ENCODE measurements at regions not wholly inside any gene's neighbourhood (a gene's known extent, or its start where the extent isn't known, plus 50 kb on each side); places are given as distances from the start of the nearest gene placed in this dataset.
"Not testable (repeated sequence)": the region's sequence is repeated elsewhere in the genome, so short reads cannot be mapped to it uniquely, and the experiment has no call there.

DNA sequence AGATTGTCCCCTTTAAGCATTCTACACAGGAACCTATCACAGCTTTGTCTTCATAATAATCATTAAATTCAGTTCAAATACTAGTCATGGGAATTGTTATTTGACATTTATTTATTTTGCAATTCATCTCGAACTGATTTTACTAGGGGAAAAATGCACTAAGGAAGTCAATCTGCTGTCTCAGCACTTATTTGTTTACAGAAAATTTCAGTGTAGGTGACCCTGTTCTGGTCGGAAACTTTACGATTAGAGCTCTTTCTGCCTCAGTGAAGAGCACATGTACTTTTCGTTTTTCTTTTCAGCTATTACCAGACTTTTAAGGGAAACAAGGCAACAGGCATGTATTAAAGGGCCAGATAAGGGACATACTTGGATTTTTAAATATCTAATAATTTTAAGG lies 1405.7 kb upstream of the ZEB2 start:
- DNase-seq, result no peak

DNA sequence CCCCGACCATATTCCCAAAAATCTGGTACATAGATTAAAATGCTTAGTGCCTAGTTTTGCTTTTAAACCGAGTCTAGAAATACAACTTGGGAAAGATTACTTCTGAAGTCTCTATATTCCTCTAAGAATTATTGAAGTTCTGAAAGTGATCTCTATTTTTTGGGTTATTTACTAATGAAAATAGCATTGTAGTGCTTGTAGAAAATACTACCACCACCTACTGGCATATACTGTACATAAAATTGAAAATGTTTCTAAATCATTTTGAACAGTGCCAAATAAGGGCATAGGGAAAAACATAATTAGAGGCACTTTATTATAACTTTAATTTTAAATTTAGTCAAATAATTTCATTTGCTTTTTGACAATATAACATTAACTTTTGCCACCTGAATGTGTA lies 1399.6 kb upstream of the ZEB2 start:
- peak; percentile 14 for DNase-seq

DNA sequence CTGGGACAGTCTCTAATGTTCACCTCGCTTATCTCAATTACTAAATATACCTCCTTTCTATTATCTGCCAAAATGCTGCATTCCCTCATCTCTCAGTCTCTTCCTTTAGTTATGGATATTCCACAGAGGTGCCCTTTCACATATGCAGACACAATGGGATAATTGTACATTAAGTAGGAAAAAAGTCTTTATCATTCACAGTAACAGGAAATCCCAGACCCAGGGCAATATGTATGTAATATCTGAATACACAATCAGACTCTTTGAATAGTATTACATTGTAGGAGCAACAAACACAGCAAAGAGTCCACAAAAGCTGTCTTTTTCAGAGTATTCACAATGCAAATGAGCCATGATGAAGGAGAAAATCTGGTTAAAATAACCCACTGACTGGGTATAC lies 1399.0 kb upstream of the ZEB2 start:
- no peak for DNase-seq

DNA sequence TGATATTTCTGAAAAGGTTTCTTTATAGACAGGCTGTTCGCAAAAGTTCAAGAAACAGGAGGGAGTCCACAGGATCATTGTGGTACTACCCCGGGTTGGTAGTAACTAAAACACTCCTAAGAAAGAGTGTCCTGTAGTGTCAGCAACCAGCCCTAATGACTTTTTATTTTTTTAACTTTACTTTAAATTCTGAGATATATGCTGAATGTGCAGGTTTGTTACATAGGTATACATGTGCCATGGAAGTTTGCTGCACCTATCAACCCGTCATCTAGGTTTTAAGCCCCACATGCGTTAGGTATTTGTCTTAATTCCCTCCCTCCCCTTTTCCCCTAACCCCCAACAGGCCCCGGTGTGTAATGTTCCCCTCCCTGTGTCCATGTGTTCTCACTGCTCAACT lies 1396.9 kb upstream of the ZEB2 start:
- DNase-seq, result no peak

DNA sequence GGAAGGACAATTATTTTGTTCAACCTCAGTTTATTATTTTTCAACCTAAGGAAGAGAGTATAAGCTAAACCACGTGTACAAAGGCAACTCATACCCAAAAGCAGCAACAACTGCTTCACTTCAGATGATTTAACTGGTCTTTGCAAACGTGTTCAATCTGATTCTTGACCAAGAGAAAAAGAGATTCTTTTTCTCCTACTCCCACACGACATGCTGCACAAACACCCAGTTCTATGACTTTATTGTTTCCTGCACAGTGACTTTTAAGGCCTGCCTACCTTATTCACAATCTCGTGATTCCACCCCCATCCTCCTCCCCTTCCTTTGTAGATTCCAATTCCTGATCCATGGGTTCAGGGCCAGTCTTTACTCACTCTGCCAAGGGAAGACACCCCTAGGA lies 1394.8 kb upstream of the ZEB2 start:
- no peak for DNase-seq

DNA sequence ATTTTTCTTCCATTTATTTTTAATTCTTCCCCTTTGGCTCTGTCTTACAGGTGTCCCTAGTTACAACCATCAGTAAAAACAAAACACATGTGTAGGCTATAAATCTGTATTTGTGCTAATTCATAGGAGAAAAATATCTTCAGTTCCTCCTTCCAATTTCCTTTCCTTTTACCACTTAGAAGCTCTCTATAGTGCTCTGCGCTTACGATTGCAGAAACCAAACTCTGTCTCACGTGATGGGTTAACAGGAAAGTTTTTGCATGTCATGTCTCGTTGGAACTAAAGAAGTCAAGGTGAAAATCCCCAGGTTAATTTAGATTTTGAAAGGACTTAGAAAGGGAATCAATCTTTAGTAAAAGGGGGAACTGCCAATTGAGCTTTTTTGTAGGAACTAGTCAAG lies 1390.5 kb upstream of the ZEB2 start:
- DNase-seq, result no peak

DNA sequence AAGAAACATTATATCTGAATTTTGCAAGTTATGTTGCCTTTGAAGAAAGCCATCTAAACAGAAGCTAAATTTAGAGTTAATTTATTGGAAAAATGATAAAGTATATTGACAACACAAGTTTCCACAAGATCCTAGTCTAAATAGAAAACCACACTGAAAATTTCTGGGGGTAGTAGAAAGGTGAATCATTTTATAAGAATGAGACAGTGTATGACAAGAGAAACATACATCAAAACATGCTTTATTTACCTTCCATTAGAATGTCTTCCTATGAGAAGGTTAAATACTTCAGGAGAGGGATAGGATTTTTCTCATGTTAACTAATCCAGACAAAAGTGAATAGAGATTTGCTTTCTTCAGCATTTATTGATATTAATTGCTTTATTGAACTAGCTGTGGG lies 1389.8 kb upstream of the ZEB2 start:
- no peak for DNase-seq

DNA sequence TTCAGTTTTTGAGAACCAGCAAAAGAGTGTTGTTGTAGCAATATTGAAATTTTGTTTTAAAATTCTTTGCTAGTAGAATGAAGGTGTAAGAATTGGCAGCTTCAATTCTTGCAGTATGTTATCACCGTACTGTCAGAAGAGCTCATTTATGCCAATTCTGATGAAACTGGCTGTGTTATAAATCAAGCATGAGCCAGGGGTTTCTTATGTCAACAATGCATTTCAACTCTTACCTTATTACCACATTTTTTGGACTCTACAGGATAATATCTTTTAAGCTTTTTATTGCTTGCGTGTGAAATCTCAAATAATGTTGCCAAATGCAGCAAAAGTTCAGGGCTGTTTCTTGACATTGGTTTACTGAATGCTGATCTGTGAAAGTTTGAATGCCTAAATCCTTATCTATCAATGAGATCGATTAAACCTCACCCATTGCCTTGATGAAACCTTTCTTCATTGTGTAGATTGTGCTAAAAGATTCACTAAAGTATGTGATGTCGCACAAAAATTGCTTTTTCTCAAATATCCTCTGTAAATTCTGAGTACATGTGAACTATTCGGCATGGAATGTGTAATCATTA lies 1389.3 kb upstream of the ZEB2 start:
- no peak for DNase-seq

DNA sequence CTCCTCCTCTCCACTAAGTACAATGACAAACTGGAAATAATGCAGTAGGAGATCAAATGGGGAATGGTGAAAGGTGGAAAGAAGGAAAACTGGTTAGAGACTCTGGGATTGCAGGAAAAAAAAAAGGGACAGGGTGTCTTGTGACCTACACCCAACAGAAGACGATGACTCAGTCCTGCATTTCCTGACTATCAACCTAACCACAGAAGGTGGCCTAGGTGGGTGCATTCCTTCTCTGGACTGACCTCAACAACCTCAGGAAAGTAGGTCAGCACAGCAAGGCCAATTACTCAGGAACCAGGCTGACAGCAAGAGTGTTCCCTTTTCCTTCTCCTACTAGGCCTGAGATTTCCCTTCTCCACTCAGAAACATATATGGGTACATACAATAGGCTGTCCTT lies 1386.4 kb upstream of the ZEB2 start:
- DNase-seq, result no peak

DNA sequence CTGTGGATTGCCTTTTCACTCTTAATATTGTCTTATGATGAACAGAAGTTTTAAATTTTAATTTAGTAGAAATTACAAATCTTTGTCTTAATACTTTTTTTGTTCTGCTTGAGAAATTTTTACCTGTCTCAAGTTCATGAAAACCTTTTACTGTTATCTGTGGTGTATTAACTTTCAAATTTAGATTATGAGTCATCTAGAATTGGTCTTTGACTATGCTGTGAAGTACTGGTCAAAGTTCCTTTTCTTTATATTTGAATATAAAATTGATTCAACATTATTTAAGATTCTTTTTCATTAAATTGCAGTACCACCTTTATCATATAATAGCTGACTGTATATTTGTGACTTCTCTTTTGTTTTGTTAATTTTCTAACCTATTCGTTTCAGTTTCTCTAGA lies 1385.5 kb upstream of the ZEB2 start:
- no peak for DNase-seq

DNA sequence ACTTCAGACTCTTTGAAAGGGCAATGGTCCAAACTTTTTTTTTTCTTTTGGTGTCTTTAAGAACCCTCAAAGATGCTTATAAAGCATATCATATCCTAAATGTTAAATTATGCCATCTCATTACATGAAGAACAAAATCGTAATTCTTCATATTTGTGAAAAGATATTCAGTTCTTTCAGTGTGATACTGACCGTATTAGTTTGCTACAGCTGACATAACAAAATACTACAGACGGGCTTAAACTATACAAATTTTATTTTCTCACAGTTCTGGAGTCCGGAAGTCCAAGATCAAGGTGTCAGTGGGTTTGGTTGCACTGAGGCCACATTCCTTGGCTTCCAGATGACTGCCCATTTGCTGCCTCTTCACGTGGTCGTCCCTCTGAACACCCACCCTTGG lies 1377.2 kb upstream of the ZEB2 start:
- DNase-seq, result no peak

DNA sequence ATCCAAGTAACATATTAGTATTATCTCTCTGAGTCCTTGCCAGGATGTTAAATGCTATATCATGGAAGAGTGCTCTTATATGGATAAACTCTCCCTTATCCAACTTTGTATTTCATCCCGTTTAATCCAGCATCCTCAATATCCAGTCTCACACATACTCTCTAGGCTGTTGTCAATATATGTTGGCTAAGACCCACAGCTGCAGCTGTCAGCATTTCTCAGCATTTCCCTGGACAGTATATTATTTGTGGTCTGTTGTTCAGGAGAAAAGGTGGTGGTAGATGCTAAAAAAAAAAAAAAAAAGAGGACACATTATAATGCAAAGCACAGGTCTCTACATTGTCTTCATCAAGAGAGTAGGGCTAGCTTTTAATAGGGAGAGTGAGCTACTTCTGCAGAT lies 1368.0 kb upstream of the ZEB2 start:
- no peak for DNase-seq

DNA sequence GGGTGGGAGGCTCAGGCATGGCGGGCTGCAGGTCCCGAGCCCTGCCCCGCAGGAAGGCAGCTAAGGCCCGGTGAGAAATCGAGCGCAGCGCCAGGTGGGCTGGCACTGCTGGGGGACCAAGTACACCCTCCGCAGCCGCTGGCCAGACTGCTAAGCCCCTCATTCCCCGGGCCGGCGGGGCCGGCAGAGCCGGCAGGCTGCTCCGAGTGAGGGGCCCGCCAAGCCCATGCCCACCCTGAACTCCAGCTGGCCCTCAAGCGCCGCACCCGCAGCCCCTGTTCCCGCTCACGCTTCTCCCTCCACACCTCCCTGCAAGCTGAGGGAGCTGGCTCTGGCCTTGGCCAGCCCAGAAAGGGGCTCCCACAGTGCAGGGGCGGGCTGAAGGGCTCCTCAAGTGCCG lies 1361.1 kb upstream of the ZEB2 start:
- DNase-seq, result not testable (repeated sequence)

DNA sequence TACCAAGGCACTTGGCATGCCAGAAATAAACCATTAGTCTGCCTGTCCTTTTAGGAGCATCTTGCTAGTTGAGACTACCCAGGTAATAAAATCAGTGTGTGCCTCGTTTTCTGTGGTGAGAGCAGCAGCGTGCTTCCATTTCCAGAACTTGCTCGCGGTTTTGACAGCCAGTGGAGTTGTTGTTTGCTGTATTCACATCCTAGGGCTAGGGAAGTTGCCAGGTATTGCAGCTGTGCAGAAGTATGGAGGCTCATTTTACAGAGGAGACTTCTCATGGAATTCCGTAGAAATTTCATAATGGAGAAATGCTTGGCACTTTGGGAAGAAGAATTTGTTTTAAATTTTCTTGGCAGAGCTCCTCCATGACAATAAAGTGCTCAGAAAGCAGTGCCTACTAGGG lies 1355.1 kb upstream of the ZEB2 start:
- DNase-seq, result no peak

DNA sequence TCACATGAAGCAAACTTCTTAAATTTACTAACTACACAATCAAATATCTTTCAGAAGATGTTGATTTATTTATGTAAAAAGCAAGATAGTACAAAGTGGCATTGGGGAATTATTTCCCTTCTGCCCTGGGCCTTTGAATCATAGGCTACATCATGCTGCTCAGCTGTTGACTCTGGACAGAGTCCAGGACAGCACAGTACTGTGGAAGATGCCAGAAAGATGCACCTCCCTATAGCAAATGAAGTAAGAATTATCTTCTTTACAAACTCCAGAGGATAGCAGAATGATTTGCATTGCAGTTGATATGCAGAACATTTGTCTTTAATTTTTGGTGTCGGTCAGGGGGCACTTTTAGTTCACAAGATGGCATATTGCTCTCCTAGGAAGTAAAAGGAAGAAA lies 1354.5 kb upstream of the ZEB2 start:
- DNase-seq, result no peak

DNA sequence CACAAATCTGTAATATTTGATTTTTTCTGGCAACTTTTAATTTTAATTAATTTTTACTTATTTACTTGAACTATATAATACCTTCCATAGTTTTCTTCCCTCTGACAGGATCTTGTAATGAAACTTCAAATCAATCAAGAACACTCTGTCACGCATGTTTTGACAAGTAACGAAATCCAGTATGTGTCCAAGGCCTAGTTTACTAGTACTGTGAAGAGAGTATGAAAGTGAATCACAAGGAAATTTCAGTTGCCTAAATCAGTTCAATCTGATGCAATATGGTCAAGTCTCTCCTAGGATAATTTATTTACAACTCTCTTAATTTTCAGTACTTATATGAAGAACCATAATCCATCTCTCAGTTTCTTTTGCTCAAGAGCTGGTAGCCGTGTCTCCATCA lies 1344.6 kb upstream of the ZEB2 start:
- no peak for DNase-seq

DNA sequence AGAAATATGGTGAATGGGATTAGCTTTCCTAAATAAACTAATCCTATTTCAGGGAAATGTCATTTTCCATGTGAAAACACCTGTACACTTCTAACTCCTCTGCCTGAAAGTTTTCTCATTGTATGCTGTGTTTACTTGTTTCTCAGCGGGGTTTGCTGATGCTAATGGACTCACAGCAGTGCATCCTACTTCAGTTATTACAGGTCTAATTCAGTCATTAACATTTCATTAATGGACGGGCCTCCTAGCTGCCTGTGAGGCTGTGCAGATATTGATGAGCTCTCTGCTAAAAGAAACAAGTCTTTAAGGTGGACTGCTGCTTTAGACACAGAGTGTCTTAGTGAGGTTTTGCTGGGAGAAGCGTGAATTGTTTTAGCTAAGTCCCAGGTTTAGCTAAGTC lies 1342.0 kb upstream of the ZEB2 start:
- DNase-seq, result no peak

DNA sequence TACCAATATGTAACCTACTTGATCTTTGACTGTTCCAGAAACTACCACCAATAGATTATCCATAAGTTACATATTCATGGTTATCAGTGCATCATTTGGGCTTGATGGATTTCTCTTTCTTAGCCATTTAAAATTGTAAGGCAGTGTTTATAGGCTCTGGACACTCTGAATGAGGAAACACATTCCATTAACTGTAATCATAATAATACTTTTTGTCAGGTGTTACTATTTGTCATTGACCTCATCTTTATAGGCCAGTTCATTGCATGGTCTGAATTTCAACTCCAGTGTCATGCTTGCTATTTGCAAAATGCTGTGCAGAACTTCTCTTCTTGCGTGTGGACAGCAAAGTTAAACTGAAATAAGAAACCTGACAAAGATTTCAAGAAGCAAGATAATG lies 1340.2 kb upstream of the ZEB2 start:
- DNase-seq, result no peak

DNA sequence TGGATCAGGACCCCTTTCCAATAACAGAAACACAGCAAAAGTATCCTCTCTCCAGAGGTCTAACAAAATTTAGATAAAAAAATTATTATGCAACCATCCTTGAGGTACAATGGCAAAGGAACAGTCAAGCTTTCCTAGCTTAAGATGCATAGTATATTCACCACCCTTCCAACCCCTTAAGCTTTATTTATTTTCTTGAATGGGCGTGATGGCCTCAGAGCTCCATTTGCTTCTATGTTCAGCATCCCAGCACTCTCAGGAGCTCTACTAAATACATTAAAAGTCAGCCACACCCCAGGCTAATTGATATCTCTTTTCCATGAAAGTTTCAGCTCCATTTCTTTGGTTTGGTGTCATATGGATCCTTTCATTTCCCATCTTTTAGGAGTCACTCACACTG lies 1335.2 kb upstream of the ZEB2 start:
- no peak for DNase-seq

DNA sequence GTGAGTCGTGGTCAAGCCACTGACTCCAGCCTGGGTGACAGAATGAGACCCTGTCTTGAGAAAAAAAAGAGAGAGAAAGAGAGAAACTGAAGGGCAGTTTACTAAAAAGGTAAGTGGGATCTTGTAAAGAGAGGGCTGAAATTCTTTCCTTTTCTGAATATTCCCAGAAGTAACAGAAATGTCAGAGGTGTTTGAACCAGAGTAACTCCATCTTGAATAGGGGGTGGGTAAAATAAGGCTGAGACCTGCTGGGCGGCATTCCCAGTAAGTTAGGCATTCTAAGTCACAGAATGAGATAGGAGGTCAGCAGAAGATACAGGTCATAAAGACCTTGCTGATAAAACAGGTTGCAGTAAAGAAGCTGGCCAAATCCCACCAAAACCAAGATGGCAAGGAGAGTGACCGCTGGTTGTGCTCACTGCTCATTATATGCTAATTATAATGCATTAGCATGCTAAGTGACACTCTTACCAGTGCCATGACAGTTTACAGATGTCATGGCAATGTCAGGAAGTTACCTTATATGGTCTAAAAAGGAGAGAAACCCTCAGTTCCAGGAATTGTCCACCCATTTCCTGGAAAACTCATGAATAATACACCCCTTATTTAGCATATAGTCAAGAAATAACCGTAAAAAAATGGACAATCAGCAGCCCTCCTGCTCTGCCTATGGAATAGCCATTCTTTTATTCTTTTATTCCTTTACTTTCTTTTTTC lies 1334.3 kb upstream of the ZEB2 start:
- DNase-seq, result no peak

DNA sequence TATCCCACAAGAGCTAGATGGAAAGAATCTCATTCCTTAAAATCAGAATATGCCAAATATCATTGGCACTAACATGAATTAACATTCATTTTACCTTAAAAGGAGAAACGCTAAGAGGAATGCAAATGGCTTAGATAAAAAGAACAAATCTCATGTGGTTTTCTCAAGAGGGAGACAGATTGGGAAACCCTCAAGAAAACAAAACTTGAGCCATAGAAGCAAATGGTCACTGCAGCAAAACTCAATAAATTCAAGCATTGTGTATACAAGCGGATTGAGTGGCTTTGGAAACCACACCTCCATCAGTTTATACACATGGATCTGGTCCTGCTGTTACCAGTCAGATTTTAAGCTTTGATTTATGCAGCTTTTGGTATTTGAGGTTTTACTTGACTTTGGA lies 1331.8 kb upstream of the ZEB2 start:
- no peak for DNase-seq

DNA sequence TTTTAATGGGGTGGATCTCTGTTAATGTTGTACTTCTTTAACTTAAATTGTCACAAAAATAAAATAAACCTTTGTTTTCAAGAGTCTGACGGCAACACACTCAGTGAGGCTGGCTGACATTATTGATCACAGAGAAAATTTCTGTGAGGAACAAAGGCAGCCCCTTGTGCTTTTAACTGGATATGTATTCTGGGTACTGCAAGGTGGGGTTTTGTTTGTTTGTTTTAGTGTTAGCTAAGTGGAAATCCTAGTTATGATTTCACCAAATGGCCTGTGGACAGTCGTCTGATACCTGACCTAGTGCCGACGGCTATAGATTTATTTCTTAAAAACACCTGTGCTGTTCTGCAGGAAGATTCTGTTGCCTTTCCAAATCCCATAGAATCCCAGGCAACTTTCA lies 1329.5 kb upstream of the ZEB2 start:
- DNase-seq, result no peak

DNA sequence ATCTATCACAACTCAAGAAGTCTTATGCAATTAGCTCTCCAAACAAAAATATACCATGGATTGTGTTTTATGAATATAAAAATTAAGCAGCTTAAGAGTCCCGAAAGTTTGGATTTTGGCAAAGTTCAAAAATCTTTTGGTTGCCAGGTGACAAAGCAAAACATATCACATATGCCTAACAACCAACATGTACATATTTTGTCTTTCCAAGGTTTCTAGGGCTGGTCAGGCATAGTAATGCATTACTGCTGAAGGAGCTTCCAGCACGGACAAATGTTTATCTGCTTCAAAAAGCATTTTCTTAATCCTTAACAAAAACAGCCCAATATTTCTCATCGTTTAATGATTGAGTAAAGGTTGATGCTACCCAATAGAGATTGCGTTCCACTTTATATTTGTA lies 1327.1 kb upstream of the ZEB2 start:
- no peak for DNase-seq

DNA sequence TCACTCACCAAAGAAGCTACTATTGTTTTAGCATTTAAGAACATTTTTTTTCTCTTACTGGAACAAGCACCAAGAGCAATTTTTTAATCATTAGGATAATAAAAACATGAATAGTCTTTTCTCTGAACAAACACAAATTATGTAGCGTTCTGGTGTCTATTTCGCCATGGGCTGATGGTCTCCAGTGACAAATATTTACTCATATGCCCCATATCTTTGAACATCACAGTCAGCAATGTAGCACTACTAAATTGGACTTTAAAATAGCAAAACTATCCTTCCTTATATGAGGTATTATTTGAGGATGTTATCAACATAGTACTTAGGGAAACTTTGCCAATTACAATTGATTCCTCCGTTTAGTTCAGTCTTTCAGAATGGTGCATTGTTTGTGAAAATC lies 1326.0 kb upstream of the ZEB2 start:
- DNase-seq, result no peak

DNA sequence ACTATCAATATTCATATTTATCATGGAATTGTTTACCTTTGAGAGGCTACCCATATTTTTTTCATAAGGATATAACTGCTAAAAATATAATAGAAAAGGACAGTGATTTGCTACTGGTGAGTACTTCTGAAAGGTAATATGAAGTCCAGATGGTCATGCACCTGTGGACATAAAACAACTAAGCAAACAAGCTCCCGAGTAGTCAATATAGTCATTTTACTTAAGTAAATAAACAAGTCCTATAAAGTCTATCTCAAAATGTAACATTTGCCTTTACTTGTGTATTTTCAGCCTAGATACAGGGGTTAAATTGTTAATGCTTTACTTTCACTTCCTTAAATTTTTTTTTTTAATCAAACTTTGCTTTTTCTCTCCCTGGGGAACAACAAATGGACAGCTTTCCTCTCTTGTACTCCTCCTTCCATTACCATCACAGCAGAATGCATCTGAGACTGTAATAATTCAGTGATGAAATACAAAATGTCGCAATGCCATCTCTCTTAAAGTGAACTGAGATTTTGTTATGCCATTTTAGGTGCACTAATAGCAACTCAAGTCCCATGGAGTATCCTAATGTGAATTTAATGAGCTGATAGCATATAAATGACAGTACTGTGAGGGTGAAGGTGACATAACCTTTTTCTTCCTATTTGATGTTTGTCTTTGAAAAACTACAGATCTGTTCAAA lies 1325.4 kb upstream of the ZEB2 start:
- DNase-seq, result peak; percentile 3

All from hematopoietic multipotent progenitor cell treated with erythropoietin and hydrocortisone succinate and interleukin-3 and kit ligand, for 6 days (in vitro differentiated cells).